GM12801 (cell line): ENCODE measurements at regions not wholly inside any gene's neighbourhood (a gene's known extent, or its start where the extent isn't known, plus 50 kb on each side); places are given as distances from the start of the nearest gene placed in this dataset.

ENCODE experiments used
- TF ChIP-seq, protein P1 (sequence below): IDR thresholded peaks from one replicate; pipeline ENCODE4 v1.5.1; 2011; ENCODE audit warnings: control low read depth; ENCODE audit not compliant: insufficient read length; ENCODE audit errors: extremely low read depth

DNA sequence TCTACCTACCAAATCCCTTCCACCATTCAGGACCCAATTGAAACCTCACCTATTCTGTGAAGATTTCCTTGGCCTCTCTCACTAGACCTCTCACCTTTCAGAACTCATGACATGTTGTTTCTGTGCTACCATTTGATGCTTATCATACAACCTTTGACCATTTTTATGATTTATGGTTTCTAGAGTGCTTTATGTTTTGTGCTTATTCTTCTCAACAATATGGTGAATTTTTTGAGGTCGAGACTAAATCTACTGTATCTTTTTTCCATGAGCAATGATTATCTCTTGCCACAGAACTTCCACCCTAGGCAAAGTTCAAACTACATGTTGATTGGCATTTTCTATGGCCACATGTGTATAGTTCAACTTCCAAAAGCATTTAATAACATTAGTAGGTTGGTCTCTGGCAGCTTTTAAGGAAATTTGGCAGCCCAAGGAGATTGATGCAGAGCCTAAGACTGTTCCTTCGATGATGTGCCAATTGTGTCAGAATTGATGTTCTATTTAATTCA lies 84.9 kb downstream of the OLIG3 start:
- TF ChIP-seq, protein P1, sequence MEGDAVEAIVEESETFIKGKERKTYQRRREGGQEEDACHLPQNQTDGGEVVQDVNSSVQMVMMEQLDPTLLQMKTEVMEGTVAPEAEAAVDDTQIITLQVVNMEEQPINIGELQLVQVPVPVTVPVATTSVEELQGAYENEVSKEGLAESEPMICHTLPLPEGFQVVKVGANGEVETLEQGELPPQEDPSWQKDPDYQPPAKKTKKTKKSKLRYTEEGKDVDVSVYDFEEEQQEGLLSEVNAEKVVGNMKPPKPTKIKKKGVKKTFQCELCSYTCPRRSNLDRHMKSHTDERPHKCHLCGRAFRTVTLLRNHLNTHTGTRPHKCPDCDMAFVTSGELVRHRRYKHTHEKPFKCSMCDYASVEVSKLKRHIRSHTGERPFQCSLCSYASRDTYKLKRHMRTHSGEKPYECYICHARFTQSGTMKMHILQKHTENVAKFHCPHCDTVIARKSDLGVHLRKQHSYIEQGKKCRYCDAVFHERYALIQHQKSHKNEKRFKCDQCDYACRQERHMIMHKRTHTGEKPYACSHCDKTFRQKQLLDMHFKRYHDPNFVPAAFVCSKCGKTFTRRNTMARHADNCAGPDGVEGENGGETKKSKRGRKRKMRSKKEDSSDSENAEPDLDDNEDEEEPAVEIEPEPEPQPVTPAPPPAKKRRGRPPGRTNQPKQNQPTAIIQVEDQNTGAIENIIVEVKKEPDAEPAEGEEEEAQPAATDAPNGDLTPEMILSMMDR: no peak

DNA sequence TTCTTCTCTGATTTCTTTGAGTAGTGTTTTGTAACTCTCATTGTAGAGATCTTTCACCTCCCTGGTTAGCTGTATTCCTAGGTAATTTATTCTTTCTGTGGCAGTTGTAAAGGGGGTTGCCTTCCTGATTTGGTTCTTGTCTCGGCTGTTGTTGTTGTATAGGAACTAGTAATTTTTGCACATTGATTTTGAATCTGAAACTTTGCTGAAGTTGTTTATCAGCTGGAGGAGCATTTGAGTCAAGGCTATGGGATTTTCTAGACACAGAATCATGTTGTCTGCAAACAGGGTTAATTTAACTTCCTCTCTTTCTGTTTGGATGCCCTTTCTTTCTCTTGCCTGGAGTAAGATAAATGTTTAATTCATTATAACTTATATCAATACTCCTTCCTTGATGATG lies 86.4 kb downstream of the OLIG3 start:
- TF ChIP-seq, protein P1: no peak

DNA sequence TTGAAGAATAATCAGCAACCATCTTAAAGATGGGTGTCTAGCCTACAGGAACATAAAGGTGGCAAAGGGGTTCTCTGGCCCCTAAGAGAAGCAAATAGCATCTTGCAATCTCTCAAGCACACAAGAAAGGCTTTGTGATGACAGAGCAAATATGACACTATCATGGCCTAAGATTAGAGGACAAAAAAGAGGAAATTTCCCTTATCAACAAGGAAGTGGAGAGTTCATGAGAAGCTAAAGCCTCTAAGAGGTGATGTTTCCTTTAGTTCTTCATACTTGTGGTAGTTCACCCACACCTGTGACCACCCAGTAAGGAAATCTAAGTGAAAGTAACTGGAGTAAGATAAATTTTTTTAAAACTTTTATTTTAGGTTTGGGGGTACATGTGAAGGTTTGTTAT lies 88.4 kb downstream of the OLIG3 start:
- TF ChIP-seq, protein P1: no peak

DNA sequence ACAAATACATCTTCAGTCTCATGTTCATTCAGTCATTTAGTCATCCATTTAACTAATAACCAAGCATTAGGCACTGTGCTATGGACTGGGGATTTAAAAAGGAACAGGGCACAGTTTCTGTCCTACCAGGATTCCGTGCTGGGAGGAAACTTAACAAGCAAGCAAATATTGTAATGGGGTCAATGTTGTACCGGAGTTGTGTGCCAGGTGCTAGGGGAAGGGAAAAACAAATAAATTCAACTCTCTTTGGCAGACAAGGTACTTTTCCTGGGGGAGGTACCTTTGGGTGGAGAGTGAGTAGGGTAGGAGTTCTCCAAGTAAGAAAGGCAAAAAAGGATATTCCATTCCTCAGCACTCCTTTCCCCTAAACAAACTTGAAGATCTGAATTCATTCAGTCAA lies 90.3 kb downstream of the OLIG3 start:
- TF ChIP-seq, protein P1: no peak

DNA sequence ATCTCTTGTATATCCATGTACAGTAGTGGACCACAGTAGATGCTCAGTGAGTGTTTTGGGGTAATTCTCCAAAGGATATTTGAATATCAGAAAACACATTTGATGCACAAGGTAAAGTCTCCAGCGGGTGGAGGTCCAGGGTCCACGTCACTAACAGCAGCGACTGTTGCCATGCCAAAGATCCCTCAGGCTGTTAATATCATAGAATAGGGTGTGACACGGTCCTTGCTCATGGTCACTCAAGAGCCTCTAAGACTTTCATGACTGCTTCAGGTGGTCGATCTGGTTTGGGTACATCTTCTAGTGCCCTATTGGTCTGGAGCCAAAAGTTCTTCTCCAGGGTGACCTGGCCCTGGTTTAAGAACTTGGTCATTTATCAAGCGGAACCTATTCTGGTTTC lies 90.8 kb downstream of the OLIG3 start:
- TF ChIP-seq, protein P1: no peak

DNA sequence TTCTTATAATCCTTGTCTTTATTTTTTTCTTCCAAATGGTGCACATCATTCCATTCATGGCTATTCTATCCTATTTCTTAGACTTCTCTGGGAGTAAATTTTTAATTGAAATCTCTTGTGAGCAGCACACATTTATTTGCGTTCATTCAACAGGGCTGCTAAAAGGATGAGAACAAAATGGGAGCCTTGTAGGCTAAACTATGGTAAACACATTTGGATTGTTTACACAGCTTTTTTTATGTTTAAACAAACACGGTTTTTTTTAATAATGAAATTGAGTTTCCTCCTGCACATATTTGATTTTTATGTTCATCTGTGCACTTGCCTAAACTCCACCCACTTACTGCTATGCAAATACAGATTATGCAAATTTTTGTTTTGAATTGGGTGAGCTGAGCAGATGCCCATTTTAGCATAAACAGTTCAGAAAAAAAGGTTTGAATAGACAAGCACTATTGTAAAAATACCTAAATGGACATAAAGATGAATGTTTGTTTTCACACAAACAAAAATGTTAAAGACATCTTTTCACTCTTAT lies 92.0 kb downstream of the OLIG3 start:
- TF ChIP-seq, protein P1: no peak

DNA sequence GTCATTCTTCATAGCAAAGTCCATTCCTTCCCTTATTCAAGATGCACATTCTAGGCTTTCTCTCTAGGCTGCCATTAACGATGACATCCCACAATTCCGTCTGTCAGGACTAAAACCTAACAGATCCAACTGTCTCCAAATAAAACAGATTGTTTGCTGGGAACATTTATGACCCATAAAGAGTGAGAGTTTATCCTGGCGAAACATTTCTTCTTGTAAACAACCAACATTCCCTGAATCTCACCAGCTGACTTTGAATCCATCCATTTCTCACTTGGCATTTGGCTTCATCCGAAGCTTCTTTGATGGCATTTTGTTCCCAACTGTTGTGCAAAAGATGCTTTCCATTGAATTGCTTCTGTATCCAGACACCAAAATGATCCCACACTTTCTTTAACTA lies 93.1 kb downstream of the OLIG3 start:
- TF ChIP-seq, protein P1: no peak
